GM12878 (cell line): ENCODE measurements at regions not wholly inside any gene's neighbourhood (a gene's known extent, or its start where the extent isn't known, plus 50 kb on each side); places are given as distances from the start of the nearest gene placed in this dataset.

Experiments used
- ATAC-seq: fragments of 200-7000 bp; cut with Tn5 transposase; 3 replicates; pipeline ENCODE4 v1.9.1; 2020; ENCODE audit warnings: mild to moderate bottlenecking, moderate library complexity
- BruUV-seq: library from RNA; stranded (reverse); fragments of 400-500 nt; replicated peaks from 2 replicates; lab custom pipeline; 2021; lab: Mats Ljungman, UMichigan
- CTCF ChIA-PET: fragments of 300-600 bp; sonication (Branson Sonifier 250); formaldehyde crosslinking; extraction: SDS; loops from one replicate; lab custom pipeline; 2021; ENCODE audit warnings: inconsistent platforms; lab: Yijun Ruan, JAX
- POLR2A ChIA-PET: fragments of 350-600 bp; formaldehyde crosslinking; extraction: SDS; loops from one replicate; lab custom pipeline; 2021; ENCODE audit warnings: inconsistent platforms; lab: Charles Lee
- RAD21 ChIA-PET: fragments of 300-600 bp; sonication (Branson Sonifier 250); formaldehyde crosslinking; loops from one replicate; lab custom pipeline; 2023; ENCODE audit warnings: antibody characterized with exemption; ENCODE audit not compliant: unreplicated experiment; lab: Charles Lee
- SMC1A ChIA-PET: fragments of 300-600 bp; sonication (Branson Sonifier 250); formaldehyde crosslinking; loops from one replicate; lab custom pipeline; 2023; ENCODE audit not compliant: unreplicated experiment, uncharacterized antibody; lab: Charles Lee
- DNase-seq: peaks from one replicate; pipeline ENCODE4 v3.0.0-alpha.2; 2011; ENCODE audit warnings: low read depth, low spot score
- FAIRE-seq: peaks from 3 replicates; lab custom pipeline; 2011; peaks lifted over from hg19 to GRCh38; lab: Jason Lieb, UNC
- H2AFZ ChIP-seq: 2 replicates; pipeline ENCODE4 v1.6.0; 2011; ENCODE audit warnings: low read depth, low read length, control low read depth; ENCODE audit not compliant: control insufficient read depth
- H3K27ac ChIP-seq: 2 replicates; pipeline ENCODE4 v1.5.1; 2011; ENCODE audit warnings: control low read depth; ENCODE audit not compliant: control insufficient read depth, insufficient read depth
- H3K27me3 ChIP-seq, 2 experiments: replicated peaks in 1 of 2; 2 replicates each; pipeline versions ENCODE4 v1.6.0 to v1.6.1; 2011; ENCODE audit warnings: low read length in 1 of 2; ENCODE audit not compliant: control insufficient read depth in 2 of 2, insufficient read depth in 2 of 2
- H3K36me3 ChIP-seq, 2 experiments: 2 replicates each; pipeline ENCODE4 v1.5.1; 2011; ENCODE audit warnings: low read length in 1 of 2; ENCODE audit not compliant: control insufficient read depth in 2 of 2, insufficient read depth in 2 of 2
- H3K4me1 ChIP-seq: 2 replicates; pipeline ENCODE4 v1.6.1; 2011; ENCODE audit warnings: mild to moderate bottlenecking, low read length, moderate library complexity, mixed read lengths; ENCODE audit not compliant: control insufficient read depth, insufficient read depth
- H3K4me2 ChIP-seq: 2 replicates; pipeline ENCODE4 v1.6.0; 2011; ENCODE audit warnings: control low read depth; ENCODE audit not compliant: control insufficient read depth, insufficient read depth
- H3K4me3 ChIP-seq: fragments of 200-600 bp; sonication (generic); 2 replicates; pipeline ENCODE4 v1.5.1; 2016
- H3K79me2 ChIP-seq: 2 replicates; pipeline ENCODE4 v1.6.0; 2011; ENCODE audit warnings: low read length; ENCODE audit not compliant: control insufficient read depth, insufficient read depth
- H3K9ac ChIP-seq: 2 replicates; pipeline ENCODE4 v1.8.0; 2011; ENCODE audit warnings: low read length, control low read depth, mixed read lengths; ENCODE audit not compliant: control insufficient read depth, insufficient read depth
- H3K9me3 ChIP-seq: replicated peaks from 3 replicates; pipeline ENCODE4 v1.5.1; 2011; ENCODE audit warnings: mild to moderate bottlenecking, low read length; ENCODE audit not compliant: control insufficient read depth, insufficient read depth
- H4K20me1 ChIP-seq: 2 replicates; pipeline ENCODE4 v1.6.0; 2011; ENCODE audit not compliant: control insufficient read depth, insufficient read depth
- POLR2AphosphoS2 ChIP-seq: IDR thresholded peaks from 2 replicates; pipeline ENCODE4 v1.6.1; 2011; ENCODE audit warnings: low read depth, mild to moderate bottlenecking, low read length, improper control_type of control experiment, moderate library complexity
- WGBS: methylation state at CpG from one replicate; pipeline ENCODE4 v1.1.6; 2016; ENCODE audit warnings: low lambda C conversion rate; ENCODE audit not compliant: insufficient replicate concordance, insufficient coverage; ENCODE audit errors: missing lambda C conversion rate; 5-methylcytosine and 5-hydroxymethylcytosine counted together
- in situ Hi-C: fragments of 300-500 bp; cut with MboI; formaldehyde crosslinking; loops from 9 replicates; pipeline ENCODE4 v1.14.3; 2018; ENCODE audit warnings: mixed read lengths
- intact Hi-C: fragments of 100-400 bp; cut with micrococcal nuclease; formaldehyde crosslinking; loops from one replicate; pipeline ENCODE4 v1.14.2; 2022; ENCODE audit not compliant: unreplicated experiment
- TF ChIP-seq, protein P1 (sequence below): fragments of 450-650 bp; IDR thresholded peaks from 2 replicates; pipeline ENCODE4 v1.6.1; 2016; ENCODE audit warnings: mild to moderate bottlenecking
- TF ChIP-seq, protein P2 (sequence below): IDR thresholded peaks from 2 replicates; pipeline ENCODE4 v1.6.1; 2012; ENCODE audit warnings: mild to moderate bottlenecking, low read depth, low read length

DNA sequence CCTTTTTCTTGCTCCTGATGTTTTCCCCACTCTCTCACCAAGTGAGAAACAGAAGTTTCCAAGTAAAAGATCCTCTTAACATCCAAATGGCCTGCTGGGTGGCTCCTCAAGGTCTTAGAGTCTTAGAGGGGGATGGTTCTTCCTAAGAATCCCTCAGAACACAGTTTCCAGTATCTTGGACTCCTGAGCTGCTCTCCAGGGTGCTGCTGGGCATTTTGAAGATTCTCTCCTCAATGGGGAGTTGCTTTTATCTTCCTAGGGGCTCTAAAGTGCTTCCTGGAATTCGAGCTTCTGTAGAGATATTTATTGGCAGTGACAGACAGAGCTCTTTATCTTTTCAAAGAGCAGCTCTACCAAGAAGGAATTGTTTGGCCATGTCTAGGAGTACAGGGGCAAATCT lies 70.8 kb upstream of the SLC35B3 start:
- no peak for TF ChIP-seq POLR2AphosphoS2
- TF ChIP-seq, protein P1, sequence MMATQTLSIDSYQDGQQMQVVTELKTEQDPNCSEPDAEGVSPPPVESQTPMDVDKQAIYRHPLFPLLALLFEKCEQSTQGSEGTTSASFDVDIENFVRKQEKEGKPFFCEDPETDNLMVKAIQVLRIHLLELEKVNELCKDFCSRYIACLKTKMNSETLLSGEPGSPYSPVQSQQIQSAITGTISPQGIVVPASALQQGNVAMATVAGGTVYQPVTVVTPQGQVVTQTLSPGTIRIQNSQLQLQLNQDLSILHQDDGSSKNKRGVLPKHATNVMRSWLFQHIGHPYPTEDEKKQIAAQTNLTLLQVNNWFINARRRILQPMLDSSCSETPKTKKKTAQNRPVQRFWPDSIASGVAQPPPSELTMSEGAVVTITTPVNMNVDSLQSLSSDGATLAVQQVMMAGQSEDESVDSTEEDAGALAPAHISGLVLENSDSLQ = no peak
- TF ChIP-seq, protein P2, sequence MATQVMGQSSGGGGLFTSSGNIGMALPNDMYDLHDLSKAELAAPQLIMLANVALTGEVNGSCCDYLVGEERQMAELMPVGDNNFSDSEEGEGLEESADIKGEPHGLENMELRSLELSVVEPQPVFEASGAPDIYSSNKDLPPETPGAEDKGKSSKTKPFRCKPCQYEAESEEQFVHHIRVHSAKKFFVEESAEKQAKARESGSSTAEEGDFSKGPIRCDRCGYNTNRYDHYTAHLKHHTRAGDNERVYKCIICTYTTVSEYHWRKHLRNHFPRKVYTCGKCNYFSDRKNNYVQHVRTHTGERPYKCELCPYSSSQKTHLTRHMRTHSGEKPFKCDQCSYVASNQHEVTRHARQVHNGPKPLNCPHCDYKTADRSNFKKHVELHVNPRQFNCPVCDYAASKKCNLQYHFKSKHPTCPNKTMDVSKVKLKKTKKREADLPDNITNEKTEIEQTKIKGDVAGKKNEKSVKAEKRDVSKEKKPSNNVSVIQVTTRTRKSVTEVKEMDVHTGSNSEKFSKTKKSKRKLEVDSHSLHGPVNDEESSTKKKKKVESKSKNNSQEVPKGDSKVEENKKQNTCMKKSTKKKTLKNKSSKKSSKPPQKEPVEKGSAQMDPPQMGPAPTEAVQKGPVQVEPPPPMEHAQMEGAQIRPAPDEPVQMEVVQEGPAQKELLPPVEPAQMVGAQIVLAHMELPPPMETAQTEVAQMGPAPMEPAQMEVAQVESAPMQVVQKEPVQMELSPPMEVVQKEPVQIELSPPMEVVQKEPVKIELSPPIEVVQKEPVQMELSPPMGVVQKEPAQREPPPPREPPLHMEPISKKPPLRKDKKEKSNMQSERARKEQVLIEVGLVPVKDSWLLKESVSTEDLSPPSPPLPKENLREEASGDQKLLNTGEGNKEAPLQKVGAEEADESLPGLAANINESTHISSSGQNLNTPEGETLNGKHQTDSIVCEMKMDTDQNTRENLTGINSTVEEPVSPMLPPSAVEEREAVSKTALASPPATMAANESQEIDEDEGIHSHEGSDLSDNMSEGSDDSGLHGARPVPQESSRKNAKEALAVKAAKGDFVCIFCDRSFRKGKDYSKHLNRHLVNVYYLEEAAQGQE = peak; percentile 54; the same call in 1 of the 2 replicates
- Histone ChIP-seq H3K36me3 (no peaks in the 10 kb centered on the region), H3K9me3 (no peaks in the 10 kb centered on the region), H3K9ac (no peak overlapping the region), H3K27me3 (no peaks in the 10 kb centered on the region), H3K27ac (no peak overlapping the region), H2AFZ (no peak overlapping the region), H3K4me2 (no peak overlapping the region), H4K20me1 (no peaks in the 10 kb centered on the region), H3K4me1 (no peaks in the 10 kb centered on the region), H3K79me2 (no peaks in the 10 kb centered on the region), H3K4me3 (no peak overlapping the region)
- WGBS = 0% methylated on average over 1 of the region's 1 CpG
- ChIA-PET RAD21 (no interaction called here), CTCF (interaction anchor here (1.8 kb wide), 1 partner anchor 13 kb away, joined by 7 read pairs; no protein-coding TSS in a partner anchor), SMC1A (no interaction called here), POLR2A (no interaction called here)
- FAIRE-seq (no peak), DNase-seq (no peak), ATAC-seq (no peak)
- BruUV-seq = no TSS peak
- intact Hi-C loops = no loop called here
- in situ Hi-C loops = no loop called here
